ENCODE measurements at regions not wholly inside any gene's neighbourhood (a gene's known extent, or its start where the extent isn't known, plus 50 kb on each side); places are given as distances from the start of the nearest gene placed in this dataset.

DNA sequence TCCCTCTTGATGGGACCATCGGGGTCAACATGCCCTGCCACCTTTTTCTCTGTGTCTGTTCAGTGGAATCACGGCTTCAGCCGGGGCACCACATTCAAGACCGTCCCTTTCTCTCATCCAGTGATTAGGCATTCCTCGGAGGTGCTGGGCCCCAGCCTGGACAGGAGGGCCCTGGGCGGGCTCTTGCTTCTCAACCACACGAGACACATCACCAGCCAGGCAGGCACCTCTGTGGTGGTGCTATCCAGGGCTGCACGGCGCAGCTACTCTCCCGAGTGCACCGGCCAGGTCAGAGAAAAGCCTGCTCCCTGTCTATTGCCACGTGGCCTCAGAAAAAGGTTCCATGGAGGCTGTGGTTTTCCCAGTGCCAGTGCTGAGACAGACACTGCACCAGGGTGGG, 255.2 kb upstream of the IRX1 start:
- no peak overlapping the region for H3K4me3 Mint-ChIP-seq
- POLR2A ChIA-PET, result no interaction called here
- CTCF ChIA-PET, result no interaction called here
- DNase-seq, result no peak
- intact Hi-C loops (cut with micrococcal nuclease), result no loop called here
- no peaks in the 10 kb centered on the region for H3K27me3 Mint-ChIP-seq
- no peaks in the 10 kb centered on the region for H3K36me3 Mint-ChIP-seq (ENCODE audit: low read depth)
- H3K9me3 Mint-ChIP-seq, result no peaks in the 10 kb centered on the region
- TF ChIP-seq, protein P1, sequence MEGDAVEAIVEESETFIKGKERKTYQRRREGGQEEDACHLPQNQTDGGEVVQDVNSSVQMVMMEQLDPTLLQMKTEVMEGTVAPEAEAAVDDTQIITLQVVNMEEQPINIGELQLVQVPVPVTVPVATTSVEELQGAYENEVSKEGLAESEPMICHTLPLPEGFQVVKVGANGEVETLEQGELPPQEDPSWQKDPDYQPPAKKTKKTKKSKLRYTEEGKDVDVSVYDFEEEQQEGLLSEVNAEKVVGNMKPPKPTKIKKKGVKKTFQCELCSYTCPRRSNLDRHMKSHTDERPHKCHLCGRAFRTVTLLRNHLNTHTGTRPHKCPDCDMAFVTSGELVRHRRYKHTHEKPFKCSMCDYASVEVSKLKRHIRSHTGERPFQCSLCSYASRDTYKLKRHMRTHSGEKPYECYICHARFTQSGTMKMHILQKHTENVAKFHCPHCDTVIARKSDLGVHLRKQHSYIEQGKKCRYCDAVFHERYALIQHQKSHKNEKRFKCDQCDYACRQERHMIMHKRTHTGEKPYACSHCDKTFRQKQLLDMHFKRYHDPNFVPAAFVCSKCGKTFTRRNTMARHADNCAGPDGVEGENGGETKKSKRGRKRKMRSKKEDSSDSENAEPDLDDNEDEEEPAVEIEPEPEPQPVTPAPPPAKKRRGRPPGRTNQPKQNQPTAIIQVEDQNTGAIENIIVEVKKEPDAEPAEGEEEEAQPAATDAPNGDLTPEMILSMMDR (IDR thresholded peaks at IDR 0.05), result no peak
- ATAC-seq (ENCODE audit: low read depth), result no peak
- H3K27ac Mint-ChIP-seq, result no peak overlapping the region
- no peaks in the 10 kb centered on the region for H3K4me1 Mint-ChIP-seq

DNA sequence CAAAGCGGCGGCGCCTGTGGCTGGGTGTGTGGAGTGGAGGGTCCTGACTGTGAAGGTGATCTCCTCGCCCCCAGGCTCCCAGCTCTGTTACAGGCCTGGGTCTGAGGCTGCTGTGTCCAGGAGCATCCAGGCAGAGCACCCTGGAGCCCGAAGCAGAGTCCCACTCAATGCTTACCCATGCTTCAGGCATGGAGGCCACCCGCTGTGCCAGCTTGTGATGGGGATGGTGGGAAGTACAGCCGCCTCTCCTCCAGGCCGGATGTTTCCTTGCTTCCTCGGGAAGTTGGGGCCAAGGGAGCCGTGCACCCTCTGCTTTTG, 255.9 kb upstream of the IRX1 start:
- Mint-ChIP-seq H3K4me1 (no peaks in the 10 kb centered on the region), H3K36me3 (ENCODE audit: low read depth) (no peaks in the 10 kb centered on the region), H3K4me3 (no peak overlapping the region), H3K27me3 (no peaks in the 10 kb centered on the region), H3K9me3 (no peaks in the 10 kb centered on the region), H3K27ac (no peak overlapping the region)
- TF ChIP-seq, protein P1 (IDR thresholded peaks at IDR 0.05), result no peak
- intact Hi-C loops (cut with micrococcal nuclease), result no loop called here
- DNase-seq (no peak), ATAC-seq (ENCODE audit: low read depth) (no peak)
- ChIA-PET CTCF (no interaction called here), POLR2A (no interaction called here)

DNA sequence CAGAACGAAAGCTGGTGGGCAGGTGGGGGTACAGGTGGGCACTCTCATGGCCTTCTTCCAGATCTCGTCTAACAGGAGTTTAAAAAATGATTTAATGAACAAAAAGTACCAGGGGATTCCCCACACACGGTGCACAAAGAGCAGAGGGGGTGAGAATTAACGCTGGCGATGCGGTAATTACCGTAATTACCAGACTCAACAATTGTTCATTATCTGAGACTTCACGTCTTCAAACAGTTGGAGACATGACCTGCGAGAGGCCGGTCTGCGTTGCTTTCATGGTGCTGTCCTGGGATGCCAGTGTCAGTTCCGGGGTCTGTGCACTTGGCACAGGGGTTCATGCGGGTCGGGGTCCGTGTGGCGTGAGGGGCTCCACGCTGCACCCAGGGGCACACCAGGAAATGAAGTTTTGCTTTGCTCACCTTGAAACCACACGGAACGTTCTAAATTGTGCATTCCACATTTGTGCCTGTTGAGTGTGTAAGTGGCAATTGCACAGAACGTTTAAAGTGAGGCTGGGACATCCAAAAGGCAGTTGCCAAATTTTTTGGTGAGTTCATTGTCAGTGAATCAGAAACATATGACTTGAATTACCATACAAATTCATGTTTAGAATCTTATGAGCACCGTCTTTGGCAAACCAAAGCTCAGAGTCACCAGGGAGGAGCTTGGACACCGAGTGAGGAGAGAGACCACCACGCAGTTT, 256.4 kb upstream of the IRX1 start:
- H3K4me3 Mint-ChIP-seq, result no peak overlapping the region
- DNase-seq (no peak), ATAC-seq (ENCODE audit: low read depth) (no peak)
- intact Hi-C loops (cut with micrococcal nuclease), result no loop called here
- no peaks in the 10 kb centered on the region for H3K36me3 Mint-ChIP-seq (ENCODE audit: low read depth)
- H3K9me3 Mint-ChIP-seq, result no peaks in the 10 kb centered on the region
- H3K27me3 Mint-ChIP-seq, result no peaks in the 10 kb centered on the region
- no peaks in the 10 kb centered on the region for H3K4me1 Mint-ChIP-seq
- POLR2A ChIA-PET, result no interaction called here
- CTCF ChIA-PET, result no interaction called here
- TF ChIP-seq, protein P1 (IDR thresholded peaks at IDR 0.05), result no peak
- no peak overlapping the region for H3K27ac Mint-ChIP-seq

DNA sequence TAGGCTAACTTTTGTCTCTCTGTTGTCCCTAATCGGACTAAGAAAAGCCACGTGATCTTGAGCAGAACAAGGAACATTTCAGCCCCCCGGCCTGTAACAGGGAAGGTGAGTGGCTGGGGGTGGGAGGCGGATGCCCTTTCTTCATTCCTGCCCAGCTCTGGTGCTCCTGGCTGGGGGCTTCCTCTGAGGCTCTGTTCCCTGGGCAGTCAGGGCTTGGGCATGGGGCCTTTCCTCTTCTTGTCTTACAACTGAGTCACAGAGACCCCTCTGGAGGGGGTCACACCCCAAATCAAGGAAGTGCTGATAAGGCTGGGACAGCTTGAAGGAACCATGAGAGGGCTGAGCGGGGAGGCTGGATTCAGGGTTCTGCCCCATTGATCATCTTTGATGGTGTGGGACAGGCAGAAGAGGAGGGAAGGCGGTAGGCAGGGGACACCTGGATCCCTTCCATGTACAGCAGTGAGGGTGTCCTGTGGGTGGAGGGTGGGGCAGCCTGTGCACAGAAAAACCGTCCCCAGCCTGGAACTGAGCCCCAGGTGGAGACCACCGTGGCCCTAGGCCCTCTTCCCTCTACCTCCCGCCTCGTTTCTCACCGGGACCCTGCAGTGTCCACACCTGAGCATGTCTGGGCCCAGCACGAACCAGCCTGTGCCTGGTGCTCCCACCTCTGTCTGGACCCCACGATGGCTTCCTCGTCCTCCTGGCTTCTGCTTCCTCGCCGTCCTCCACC, 257.7 kb upstream of the IRX1 start:
- H3K9me3 Mint-ChIP-seq, result no peaks in the 10 kb centered on the region

DNA sequence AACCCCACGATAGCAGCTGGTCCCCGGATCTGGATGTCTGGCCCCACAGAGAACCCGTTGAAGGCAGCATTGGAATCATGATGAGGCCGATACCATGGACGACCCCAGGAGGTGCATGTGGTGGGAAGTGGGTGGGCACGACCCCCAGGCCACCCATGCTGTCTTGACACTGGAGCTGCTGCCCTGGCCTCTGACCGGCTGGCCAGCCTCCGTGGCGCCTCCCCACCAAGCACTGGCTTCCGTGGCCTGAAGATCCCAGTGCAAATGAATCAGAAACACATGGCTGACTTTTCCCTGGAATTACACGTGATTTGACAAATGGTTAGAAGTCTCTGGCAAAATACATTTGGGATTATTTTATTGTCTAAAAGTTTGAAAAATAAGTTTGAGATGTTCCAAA, 259.0 kb upstream of the IRX1 start:
- Mint-ChIP-seq H3K9me3 (peaks cover under 1% of the 10 kb centered on the region), H3K36me3 (ENCODE audit: low read depth) (no peaks in the 10 kb centered on the region), H3K27ac (no peak overlapping the region), H3K4me1 (no peaks in the 10 kb centered on the region), H3K27me3 (no peaks in the 10 kb centered on the region), H3K4me3 (no peak overlapping the region)
- TF ChIP-seq, protein P1 (IDR thresholded peaks at IDR 0.05), result no peak
- DNase-seq (no peak), ATAC-seq (ENCODE audit: low read depth) (no peak)
- intact Hi-C loops (cut with micrococcal nuclease), result no loop called here
- ChIA-PET POLR2A (no interaction called here), CTCF (no interaction called here)

More for the DNA sequence above, 257.7 kb upstream of the IRX1 start:
- no peak overlapping the region for H3K27ac Mint-ChIP-seq
- H3K36me3 Mint-ChIP-seq (ENCODE audit: low read depth), result no peaks in the 10 kb centered on the region
- ATAC-seq (ENCODE audit: low read depth) (no peak), DNase-seq (no peak)
- CTCF ChIA-PET, result no interaction called here
- POLR2A ChIA-PET, result no interaction called here
- TF ChIP-seq, protein P1 (IDR thresholded peaks at IDR 0.05), result no peak
- no peaks in the 10 kb centered on the region for H3K27me3 Mint-ChIP-seq
- intact Hi-C loops (cut with micrococcal nuclease), result no loop called here
- H3K4me3 Mint-ChIP-seq, result no peak overlapping the region
- H3K4me1 Mint-ChIP-seq, result no peaks in the 10 kb centered on the region

Measured in activated B cell treated with CpG ODN at 0.5 μM for 24 hours (primary cell).